NOMO-1 treated with dmso at 0.1 percent for 144 hours (cell line): ENCODE measurements at regions not wholly inside any gene's neighbourhood (a gene's known extent, or its start where the extent isn't known, plus 50 kb on each side); places are given as distances from the start of the nearest gene placed in this dataset.
"Not testable (repeated sequence)": the region's sequence is repeated elsewhere in the genome, so short reads cannot be mapped to it uniquely, and the experiment has no call there.

Experiments used
- DNase-seq: peaks from one replicate; lab custom pipeline; 2025; ENCODE audit not compliant: unreplicated experiment; lab: John Stamatoyannopoulos, UW

DNA sequence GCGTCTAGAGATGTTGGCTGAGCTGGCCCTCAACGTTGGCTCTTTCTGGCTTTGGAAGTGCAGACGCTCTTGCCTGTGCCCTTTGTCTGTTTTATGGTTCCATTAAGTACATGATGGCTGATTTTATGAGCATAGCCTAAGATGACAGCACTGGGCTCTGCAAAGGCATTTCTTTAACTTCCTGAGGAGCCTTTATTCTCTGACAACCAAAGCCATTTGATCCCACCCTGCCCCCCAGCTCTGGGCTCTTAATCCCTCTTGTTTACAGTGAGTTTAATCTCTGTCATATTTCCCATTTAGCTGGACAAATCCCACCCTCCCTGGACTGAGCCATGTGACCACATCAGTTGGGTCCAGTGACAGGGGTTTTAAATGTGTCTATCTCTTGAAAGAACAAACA is 195.9 kb downstream of the ACKR3 start:
- no peak for DNase-seq

DNA sequence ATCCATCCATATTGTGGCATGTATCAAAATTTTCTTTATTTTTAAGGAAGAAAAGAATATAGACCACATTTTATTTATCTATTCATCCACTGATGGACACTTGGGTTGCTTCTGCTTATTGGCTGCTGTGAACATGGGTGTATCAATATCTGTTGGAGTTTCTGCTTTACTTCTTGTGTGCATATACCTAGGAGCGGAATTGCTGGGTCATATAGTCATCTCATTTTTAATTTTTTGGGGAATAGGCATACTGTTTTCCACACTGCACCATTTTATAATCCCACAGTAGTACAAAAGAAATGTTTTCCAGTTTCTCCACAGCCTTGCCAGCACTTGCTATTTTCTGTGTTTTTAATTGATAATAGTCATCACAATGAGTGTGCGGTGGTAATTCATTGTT is 197.2 kb downstream of the ACKR3 start:
- no peak for DNase-seq

DNA sequence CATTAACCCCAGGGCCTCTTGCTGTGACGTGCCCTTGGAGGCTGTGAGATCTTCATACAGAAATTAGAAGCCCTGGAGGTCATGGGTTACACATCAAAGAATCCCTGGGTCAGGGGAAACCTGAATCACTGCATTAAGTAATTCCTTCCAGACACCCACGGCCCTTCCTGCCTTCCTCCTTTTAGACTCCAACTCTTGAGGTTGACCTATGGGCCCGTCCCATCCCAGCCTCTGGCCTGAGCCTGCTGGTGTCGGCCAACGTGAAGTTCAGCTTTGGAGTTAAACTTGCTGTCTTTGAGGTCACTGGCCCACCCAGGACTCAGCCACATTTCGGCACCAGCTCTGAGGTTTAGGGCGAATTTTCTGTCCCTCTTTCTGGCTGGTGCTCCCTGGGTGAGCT is 198.3 kb downstream of the ACKR3 start:
- DNase-seq = no peak

DNA sequence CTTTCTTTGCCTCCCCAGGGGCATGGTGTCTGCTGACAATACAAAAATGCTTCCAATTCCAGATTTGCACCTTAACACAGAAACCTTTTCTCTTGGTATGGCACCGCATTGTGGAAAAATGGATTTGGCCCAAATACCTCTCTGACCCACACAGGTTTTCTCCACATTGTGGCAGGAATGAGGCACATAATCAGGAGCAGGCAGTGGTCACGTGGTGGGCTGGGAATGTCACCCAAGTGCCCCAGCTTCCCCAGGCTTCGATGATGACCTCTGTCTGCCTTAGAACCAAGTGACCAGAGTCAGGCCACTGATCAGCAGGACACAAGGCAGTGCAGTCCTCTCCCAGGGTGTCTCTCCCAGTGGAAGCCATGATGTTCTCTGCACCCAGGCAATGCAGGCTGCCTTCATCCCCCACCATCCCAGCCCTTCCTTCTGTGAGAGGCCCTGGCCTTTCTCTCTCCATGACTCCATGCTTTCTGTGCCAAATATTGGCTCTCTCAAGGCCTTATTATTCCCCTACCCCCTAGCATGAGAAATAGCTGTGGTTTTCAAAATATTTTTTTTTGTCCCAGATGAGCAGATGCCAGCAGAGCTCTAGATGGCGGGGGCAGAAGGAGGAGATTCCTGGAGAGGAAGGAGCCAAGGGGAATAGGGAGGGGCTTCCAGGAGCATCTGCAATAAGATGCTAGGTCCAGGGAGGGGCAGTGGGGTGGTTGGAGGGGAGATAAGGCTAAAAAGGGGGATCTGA is 198.9 kb downstream of the ACKR3 start:
- no peak for DNase-seq

DNA sequence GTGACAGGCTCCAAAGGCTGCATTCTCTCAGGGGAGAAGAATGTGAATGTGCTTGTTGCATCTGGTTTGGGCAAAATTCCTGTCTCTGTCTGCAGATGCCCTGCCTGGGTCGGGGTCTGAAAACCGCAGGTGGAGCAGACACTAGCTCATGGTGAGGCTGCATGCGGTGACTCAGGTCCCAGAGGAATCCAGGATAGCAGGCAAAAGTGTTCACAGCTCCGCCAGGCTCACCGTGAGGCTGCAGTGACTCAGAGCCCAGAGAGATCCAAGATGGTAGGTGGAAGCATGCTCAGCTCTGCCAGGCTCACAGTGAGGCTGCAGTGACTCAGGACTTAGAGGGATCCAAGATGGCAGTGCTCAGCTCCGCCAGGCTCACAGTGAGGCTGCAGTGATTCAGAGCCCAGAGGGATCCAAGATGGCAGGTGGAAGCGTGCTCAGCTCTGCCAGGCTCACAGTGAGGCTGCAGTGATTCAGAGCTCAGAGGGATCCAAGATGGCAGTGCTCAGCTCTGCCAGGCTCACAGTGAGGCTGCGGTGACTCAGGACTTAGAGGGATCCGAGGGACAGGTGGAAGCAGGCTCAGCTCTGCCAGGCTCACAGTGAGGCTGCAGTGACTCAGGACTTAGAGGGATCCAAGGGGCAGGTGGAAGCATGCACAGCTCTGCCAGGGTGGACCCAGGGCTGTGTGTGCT is 200.5 kb downstream of the ACKR3 start:
- no peak for DNase-seq

DNA sequence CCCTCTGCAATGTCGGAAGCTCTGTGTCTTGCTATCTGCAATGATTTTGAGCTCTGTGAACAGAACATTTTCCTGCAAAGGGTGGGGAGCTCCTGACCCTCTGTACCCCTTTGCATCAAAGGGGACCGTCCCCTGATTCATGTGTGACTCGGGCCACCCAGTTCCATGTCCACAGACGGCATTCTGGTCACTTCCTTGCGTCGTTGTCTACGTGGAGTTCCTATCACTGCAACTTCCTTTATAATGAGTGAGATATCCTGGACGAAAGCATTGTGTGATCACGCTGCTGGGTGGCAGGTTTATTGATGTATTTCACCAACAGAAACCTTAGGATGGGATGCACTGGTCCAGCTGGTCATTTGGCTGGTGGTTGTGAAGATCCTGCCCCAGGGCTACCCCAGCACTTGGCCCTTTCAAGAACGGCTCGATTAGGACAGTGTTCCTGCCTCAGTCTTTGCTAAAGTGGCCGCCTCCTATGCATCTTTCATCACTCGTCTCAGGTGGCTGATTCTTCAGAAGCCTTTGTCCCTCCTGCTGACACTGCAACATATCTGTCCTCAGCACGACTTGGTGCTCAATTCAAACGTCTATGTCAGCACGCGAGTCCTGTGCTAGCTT is 202.7 kb downstream of the ACKR3 start:
- DNase-seq = no peak

DNA sequence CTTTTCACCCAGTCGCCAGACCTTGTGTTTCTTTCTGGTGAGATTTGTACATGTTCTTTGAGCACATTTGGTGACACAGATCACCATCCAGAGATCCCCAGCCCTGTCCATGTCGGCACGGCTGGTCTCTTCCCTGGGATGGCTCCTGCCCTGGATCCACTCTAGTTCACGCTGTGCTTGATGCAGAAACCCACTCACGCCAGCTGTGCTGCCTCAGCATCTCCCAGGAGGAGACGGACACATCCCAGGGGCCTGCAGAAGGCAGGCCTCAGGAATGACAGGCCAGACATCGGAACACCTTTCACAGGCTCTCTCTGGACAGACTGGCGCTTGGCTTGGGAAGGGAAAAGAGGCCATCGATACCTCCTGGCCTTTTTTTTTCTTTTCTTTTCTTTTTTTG is 203.6 kb downstream of the ACKR3 start:
- DNase-seq = no peak

DNA sequence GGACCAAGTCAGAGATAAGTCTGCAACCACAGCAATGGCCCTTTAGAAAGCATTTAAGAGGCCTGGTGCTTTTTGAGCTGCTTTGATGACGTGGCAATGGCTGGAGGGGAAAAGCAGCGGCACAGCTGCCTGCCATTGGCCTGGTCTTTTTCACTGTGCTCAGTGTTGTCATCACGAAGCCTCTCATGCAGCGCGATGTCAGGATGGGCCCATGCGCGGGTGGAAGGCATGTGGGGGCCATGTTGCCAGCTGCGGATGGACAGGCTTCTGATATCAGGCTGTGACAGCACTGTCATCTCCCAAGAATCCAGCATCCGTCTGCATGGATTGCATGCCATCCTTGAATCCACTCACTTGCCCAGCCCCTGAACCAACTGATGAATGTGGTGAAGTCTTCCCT is 204.5 kb downstream of the ACKR3 start:
- no peak for DNase-seq

DNA sequence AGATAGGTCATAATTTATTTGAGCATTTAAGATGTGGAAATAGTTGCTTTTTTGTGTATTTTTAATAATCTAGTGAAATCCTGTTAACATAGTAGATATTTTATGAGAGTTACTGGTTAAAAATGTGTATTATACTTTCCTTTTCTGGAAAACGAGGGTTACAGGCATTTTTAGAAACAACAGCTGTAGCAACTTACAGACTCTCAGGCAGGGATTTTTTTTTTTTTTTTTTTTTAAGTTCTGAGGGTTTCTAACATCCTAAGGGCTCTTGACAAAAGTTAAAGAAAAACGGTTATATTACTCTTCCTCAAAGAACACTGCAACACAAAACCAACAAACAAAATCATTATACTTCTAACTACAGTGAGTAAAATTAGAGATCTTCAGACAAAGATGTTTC is 205.9 kb downstream of the ACKR3 start:
- DNase-seq = no peak

DNA sequence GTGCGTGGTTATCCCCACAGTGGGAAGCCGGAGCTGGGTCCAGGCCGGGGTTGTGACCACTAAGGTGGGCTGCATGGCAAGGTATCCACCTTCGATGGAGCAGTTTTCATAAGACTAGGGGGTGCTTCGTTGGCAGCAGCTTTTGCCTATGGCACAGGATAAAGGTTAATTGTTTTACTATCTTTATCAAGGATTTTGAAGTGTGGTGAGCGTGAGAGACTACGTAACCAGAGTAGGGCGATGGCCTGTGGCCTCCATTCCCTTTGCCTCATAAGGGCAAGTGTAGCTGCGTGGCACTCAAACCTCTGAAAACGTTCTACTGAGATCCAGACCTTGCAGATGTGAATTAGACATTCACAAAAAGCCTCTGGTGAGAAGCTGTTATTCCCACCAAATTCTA is 206.6 kb downstream of the ACKR3 start:
- no peak for DNase-seq

DNA sequence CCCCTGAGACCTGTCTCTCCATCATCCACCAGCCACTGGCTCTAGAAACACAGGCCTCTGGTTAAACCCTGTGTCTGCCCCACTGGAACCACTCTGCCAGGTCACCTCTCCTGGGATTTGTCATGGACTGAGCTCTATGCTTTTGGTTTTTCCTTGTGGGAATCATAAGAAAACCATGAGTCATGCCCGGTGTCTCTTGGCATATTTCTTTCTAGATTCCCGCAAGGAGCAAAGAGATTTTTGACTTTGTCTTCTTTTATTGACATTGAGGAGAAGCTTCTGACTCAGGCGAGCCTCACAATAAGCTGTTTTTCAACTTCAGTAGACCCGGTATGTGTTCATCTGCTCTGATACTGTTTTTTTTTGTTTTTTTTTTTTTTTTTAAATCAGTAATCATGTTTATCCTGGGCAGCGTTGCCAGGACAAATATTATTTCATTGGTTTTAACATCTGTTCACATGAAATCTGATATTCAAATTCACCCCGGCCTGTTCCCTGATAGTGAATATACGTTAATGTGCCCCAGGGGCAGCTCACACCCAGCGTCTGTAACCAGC is 207.1 kb downstream of the ACKR3 start:
- no peak for DNase-seq

DNA sequence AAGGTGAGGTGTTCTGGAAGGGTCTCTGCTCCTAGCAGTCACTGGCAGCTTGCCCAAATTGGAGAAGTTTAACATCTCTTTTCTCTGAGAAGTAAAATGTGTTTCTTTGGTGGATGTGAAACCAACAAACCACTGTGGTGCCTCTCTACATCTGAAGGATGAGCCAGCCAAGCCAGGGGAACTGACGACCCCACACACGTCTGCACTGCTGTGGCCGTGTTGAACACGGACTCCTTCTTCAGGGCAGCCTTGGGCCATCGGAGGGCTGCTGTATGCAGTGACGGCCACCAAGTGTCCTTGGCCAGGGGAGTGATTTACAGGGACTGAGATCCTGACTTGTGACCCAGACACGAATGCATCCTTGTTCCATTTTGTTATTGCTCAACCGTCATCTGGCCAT is 207.8 kb downstream of the ACKR3 start:
- DNase-seq = no peak

DNA sequence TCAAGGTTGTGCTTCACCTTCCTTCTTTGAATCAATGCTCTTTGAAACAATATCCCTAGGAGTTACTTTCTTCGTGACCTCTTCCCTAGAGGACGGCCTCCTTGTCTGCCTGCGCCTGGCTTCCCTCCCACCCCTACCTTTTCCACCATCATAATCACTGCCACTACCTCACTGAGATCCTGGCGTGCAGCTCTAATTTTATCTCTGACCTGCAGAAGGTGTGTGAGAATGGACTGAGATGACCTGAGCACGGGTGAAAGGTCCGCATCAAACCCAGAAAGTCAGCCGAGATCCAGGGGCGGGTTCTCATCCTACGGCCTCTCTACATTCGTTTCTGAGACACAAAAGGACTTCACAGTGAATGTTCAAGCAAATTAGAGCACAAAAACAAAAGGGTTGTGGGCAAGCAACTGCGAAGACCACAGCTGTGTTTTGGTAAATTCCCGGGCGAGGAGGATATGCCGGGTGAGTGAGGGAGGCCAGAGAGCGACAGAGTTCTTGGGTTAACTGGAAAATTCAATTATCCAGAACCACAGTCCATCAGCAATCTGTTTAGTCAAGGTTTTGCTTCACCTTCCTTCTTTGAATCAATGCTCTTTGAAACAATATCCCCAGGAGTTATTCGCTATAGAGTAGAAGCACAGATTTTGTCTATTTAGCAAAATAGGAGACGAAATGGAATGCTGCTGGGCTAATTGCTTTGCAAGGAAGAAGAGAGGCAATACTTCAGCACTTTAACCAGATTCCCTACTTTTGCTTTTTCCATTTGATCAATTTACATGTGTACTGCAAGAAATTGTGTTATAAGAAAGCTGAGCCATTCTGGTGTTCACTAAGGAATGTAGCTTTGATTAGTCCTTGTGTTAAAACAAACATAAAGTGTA is 212.6 kb downstream of the ACKR3 start:
- DNase-seq = no peak

DNA sequence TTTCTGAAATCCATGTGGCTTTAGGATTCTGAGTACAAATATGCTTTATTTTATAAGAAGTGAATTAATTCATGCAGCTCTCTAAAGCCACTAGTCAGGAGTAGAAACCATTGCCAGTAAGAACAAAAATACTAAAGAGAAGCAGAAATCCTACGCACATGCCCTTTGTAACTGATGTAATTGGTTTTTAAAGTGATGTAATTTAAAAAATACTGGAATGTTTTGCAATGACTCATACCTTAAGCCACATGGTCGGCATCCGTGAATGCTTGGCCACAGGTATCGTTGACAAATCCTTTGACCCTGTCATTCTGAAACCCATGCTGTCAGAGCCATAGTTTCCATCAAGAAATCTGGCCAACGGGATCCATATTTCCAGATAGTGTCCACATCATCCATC is 213.3 kb downstream of the ACKR3 start:
- no peak for DNase-seq

DNA sequence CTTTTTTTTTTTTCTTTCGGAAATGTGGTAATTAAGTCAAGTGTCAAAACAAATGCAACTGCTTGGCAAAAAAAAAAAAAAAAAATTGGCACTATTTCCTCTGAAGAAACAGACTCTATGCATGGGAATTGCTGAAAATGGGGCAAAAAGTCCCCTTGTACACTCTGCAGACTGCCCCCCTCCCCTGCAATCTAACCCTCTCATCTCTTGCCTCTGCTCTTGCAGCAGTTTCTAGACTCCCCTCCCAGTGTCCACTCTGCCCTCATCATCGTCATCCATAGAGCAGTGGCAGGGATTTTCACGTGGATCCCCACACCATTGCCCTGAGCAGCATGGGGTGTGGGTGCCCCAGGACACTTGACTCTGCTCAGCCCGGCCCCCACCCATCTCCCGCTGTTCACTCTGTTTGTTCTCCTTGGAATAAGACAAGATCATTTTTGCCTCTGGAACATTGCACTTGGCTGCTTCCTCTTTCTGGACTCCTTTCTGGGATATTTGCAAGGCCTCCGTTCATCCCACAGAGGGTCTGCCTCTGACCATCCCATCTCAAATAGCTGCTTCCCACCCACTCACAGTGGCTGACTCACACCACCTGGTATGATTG is 213.9 kb downstream of the ACKR3 start:
- DNase-seq = no peak

DNA sequence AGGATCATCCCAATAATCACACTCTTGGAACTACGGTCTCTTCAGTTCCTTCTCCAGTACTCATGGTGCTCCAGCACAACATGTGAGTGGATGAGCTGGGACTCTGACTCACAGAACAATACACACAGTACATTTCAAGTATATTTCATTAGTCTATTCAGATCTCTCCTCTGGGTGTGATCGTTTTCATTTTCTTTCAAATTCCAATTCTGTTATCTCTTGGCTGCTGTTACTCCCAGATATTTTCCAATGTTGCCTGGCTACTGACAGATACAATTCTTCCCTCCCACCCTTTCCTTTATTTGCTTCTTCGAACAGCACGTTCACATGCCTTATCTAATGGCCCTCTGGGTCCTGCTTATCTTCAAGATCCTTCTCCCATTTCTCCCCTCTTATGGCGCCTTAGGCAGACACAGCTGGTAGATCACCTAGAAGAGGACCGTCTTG is 216.0 kb downstream of the ACKR3 start:
- DNase-seq = no peak

DNA sequence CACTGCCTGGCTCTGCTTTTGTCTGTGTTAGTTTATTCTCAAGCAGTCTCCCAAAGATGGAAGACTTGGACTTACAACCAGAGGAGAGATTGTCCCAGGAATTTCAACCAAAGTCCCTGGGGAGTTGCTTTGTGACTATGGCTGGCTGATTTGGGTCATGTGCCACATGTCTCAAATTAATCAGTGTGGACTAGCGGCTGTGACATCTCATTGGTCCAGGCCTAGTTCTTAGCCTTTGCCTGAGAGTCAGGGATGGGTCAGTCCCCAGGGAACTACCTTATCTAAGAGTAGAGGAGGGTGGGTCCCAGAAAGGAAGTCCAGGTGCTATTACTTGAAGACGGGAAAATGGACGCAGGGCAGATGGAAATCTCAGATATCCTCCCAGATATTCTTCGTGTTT is 217.1 kb downstream of the ACKR3 start:
- DNase-seq = no peak

DNA sequence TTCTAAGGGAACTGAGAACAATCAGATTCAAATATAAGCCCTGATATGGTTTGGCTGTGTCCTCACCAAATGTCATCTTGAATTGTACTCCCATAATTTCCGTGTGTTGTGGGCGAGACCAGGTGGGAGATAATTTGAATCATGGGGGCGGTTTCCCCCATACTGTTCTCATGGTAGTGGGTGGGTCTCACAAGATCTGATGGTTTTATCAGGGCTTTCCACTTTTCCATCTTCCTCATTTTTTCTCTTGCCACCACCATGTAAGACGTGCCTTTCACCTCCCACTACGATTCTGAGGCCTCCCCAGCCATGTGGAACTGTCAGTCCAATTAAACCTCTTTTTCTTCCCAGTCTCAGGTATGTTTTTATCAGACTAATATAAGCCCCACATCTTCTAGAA is 217.8 kb downstream of the ACKR3 start:
- not testable (repeated sequence) for DNase-seq

DNA sequence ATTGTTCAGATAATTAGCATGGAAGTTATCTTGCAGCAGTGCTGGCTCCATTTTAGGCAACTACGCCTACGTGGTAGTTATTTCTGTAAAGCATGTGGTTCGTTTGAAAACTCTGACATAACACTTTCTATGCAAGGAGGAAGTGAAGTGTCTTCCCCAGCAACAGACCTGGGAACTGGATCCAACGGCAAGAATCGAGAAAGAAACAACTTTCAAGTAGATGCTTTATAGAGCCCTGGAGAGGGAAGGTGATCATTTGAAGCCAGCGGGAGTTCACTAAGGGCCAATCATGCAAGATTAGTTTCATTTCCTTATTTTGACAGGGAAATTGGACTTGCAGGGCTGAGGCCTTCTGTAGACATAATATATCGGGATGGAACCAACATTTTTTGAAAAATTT is 218.3 kb downstream of the ACKR3 start:
- peak; percentile 95 for DNase-seq

DNA sequence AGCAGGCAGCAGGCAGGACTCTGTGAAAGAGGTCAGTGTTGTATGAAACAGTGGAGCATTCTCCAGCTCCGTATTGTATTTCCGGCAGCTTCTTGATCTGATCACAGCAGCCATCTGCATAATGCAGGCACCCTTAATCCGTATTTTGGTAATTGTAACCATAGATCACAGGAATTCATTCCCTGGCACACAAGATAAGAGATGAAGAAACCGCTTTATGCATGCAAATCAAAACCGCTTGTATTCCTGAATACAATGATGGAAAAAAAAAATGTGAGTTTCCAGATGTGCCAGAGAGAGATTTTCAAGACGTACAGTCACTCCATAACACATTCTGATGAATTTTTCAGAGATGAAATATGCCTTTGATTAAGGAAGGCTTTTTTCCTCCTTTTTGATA is 221.3 kb downstream of the ACKR3 start:
- DNase-seq = no peak
